GM21529 (cell line): ENCODE measurements at regions not wholly inside any gene's neighbourhood (a gene's known extent, or its start where the extent isn't known, plus 50 kb on each side); places are given as distances from the start of the nearest gene placed in this dataset.
"Not testable (repeated sequence)": the region's sequence is repeated elsewhere in the genome, so short reads cannot be mapped to it uniquely, and the experiment has no call there.

ENCODE experiments used
- ATAC-seq: cut with Tn5 transposase; IDR thresholded peaks from one replicate; pipeline ENCODE4 v1.9.1; 2021; ENCODE audit not compliant: unreplicated experiment

GRCh38 chr5:5899716-5900115, 477.2 kb downstream of the ICE1 start:
- no peak for ATAC-seq

DNA sequence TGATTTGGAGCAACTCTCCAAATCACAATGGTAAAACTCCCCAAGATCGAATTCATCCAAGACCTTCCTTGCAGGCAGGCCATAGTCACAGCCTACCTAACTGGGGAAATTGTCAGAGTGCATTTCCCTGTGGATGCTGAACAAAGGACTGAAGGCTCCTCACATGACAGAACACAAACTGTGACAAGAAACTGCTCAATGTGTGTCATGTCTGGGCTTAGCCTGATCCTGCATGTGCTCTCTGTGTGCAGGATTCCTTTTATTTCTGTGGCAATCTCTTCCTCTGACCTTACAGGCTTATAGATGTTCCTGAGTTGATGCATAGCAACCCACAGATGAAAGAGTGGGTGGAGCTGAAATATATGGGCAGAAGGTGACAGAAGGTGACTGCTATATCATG, 465.8 kb downstream of the ICE1 start:
- ATAC-seq: no peak

GRCh38 chr5:5887833-5888232, 465.4 kb downstream of the ICE1 start:
- ATAC-seq: no peak

DNA sequence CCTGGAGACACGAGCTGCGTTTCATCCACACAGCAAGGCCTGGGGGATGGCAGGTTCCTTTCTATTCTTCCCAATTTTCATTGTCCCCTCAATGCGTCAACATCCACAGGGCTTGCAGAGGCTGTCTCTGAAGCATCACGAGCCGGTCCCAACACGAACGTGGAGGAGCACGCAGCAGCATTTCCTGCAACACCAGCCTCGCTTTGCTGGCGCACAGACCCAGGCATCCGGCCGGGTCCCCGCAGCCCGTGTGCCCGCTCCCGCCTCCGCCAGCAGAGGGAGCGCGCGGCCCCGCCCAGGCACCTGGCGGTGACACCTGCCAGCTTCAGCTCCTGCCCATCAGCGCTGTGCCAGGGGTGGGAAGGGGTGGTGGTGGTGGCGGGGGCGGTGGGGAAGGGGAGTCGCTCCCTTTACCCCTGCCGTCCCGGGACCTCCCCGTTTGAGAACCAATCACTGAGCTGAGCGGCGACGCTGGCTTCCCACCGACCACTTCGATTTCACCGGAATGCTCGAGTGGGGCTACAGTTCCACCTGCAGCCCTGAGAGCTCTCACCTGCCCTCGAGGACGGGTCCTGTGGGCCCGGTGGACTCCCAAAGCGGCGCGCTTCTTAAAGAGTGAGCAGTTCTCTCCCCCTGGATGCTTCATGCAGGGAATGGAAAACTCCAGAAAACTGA, 464.5 kb downstream of the ICE1 start:
- peak; percentile 71 for ATAC-seq

GRCh38 chr5:5886353-5886752, 463.9 kb downstream of the ICE1 start:
- no peak for ATAC-seq

DNA sequence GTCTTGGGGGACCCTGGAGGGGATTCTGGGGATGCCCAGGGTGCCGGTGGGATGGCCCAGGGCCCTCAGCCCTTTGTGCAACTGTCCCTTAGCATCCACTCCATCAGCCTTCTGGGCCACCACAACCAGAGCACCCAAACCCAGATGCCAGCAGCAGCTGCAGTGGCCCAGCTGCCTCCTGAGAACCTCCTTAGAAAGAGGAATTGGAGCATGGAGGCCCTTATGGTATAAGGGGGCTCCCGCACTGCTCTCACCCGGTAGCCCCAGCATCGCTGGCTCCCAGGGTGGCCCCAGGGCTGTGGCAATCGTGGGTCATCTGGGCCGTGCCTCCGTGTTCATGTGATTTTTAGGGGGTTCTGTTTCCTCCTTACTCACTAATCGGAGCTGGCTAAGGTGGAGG, 463.3 kb downstream of the ICE1 start:
- no peak for ATAC-seq

GRCh38 chr5:5884593-5884992, 462.1 kb downstream of the ICE1 start:
- no peak for ATAC-seq

- no peak for ATAC-seq
Measured at GRCh38 chr5:5883562-5883961, 461.1 kb downstream of the ICE1 start.

- ATAC-seq: no peak
Measured at GRCh38 chr5:5883146-5883545, 460.7 kb downstream of the ICE1 start.

DNA sequence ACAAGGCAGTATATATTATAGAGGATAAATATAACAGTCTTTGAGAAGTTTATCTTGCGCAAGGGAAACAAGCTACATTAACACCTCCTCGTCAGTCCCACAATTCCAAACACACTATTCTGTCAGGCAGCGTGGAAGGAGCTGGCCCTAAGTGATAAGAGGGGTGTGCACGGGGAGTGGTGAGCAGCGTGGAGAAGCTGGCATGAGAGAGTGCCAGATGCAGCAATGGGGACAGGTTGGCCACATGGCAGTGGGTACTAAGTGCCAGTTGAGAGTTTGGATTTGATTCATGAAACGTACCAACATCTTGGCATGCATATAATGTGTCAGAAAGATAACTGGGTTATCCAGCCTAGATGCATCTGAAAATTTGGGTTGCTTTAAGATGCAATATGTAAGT, 460.2 kb downstream of the ICE1 start:
- ATAC-seq: no peak

DNA sequence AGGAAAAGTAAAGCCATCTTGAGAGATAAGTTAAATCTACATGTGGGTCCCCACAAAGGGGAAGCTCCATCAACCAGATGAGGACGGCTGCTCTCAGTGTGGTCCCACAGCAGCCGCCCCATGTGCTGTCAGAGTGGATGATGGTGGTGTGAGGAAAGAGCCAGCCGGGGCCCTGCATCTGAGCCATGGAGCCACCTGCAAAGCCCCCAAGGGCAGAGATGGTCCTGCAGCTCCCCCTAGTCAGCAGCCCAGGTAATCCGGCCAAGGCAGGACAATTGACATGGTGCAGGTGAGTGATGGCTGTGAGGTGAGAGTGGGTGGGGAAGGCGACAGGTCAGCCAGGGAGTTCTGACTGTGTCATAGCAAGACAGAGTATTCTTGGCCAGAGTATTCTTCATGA, 458.8 kb downstream of the ICE1 start:
- no peak for ATAC-seq

DNA sequence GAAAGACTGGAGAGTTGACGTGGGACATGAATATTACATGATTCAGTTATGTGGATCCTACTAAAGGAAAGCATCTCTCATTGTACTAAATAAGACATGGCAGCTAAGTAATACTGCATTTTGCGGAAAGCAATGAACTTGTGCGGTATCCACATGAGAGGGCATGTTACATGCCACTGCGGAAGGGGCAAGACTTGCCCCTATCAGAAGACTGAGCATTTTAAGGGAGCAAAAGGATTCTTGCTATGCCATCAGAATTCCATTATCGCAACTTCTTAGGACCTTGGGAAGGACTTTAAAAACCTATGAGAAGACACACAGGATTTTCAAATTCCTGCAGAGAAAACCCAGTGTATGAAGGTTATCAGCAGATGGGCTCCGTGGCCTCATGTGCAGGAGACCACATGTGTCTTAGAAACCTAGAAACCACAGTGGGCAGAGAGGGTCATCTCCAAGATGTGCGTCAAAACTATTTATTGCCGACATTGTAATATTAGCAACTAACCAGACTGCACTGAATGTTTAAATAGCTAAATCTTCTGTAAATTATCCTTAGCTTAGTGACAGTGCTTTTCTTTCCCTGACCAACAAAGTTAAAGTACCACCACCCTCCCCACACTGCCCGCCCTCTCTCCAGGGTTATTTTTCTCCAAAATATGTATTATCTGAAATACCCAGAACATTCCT, 457.7 kb downstream of the ICE1 start:
- ATAC-seq: no peak

DNA sequence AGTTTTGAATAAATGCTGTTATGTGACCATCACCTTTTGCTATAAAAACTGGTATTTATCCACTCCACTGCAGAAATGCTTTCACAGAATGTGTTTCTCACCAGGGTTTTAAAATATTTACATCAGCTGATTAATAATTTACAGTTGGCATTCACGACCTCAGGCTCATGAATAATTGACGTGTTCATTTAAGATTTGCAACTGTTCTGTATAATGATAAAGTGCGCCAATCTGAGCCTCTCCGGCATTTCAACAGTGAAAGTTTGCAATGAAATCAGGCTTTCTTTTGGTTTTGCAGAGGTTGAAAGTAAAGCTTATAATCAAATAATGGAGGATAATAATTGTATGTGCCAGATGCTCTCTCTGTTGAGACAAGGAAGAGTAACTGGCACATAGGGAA, 434.9 kb downstream of the ICE1 start:
- ATAC-seq: no peak

DNA sequence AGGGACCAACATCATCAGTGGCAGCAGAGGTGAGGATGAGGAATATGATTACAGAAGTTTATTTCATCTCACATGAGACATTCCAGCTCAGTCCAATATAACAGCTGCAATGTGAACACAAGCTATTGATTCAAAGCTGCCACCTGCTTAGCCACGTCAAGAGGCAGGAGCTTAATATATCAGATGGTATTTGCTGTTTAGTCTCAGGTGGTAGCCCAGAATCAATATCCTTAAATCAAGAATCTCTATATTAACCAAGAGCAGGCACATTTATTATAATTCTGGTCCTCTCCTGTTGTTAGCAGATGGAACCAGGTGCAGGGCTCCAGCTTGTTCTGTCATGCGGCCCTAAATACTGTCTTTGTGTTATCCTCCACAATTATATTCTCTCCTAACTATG, 431.6 kb downstream of the ICE1 start:
- no peak for ATAC-seq

GRCh38 chr5:5838493-5838892, 416.0 kb downstream of the ICE1 start:
- ATAC-seq: no peak

- ATAC-seq: not testable (repeated sequence)
Measured at GRCh38 chr5:5831622-5832021, 409.1 kb downstream of the ICE1 start.

GRCh38 chr5:5828619-5829018, 406.1 kb downstream of the ICE1 start:
- ATAC-seq: no peak

- ATAC-seq: no peak
Measured at GRCh38 chr5:5826911-5827310, 404.4 kb downstream of the ICE1 start.

DNA sequence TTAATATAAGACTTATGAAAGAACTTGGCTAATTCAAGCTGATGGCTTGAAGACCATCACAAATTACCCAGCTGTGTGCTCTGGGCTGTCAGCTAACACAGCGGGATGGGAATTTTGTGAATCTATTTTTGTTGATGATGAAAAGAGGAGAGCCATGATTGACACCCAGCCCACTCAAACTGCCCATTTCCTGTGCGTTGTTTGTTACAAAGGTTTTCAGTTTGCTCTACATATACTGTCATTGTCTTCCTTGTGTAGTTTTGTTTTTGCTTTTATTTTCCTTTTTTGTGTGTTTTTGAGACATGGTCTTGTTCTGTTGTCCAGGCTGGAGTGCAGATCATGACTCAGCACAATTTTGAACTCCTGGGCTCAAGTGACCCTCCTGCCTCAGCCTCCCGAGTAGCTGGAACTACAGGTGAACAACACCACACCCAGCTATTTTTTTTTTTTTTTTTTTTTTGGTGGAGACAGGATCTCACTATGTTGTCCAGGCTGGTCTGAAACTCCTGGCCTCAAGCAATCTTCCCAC, 400.3 kb downstream of the ICE1 start:
- ATAC-seq: no peak

- ATAC-seq: no peak
Measured at GRCh38 chr5:5816960-5817359, 394.5 kb downstream of the ICE1 start.

- ATAC-seq: no peak
Measured at GRCh38 chr5:5813441-5813840, 391.0 kb downstream of the ICE1 start.

DNA sequence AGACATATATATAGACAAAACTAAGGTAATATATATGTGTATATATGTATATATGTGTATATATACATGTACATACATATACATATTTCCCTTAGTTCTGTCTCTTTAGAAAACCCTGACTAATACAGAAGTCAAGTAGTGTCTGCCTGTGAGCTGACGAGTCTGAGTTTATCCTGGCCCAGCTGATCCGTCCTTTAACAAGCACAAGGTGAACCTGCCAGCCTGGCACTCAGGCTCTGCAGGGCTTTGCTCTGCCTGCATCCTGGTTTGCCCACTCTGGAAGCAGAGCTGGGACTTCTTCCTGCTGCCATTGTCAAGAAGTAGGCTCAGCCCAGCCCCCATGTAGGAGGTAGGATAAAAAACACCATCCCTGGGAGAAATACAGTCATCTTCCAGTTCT, 388.0 kb downstream of the ICE1 start:
- no peak for ATAC-seq

DNA sequence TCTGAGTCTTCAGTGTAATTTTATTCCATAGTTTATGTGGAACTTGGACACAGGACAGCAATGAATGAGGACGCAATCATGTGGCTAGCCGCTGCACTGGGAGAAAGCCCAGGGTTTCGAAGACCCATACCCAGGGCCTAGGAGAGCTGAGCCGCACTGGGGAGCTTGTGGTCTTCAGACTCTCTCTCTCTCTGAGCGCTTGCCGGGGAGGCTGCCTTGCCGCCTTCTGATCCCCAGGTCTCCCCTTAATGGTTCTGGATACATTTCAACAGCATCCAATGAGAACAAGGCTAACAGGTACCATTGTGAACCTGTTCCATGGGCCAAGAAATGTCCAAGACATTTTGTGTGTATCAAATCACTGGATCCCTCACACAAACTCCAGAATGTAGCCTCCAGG, 383.4 kb downstream of the ICE1 start:
- no peak for ATAC-seq
